GM19240 (cell line): ENCODE measurements at regions not wholly inside any gene's neighbourhood (a gene's known extent, or its start where the extent isn't known, plus 50 kb on each side); places are given as distances from the start of the nearest gene placed in this dataset.
"Not testable (repeated sequence)": the region's sequence is repeated elsewhere in the genome, so short reads cannot be mapped to it uniquely, and the experiment has no call there.

Source experiments
- DNase-seq: peaks from one replicate; pipeline ENCODE4 v3.0.0; 2011; ENCODE audit warnings: low spot score; ENCODE audit not compliant: insufficient read length

- DNase-seq = no peak
Measured at GRCh38 chr6:56839533-56840183, 115.2 kb upstream of the BEND6 start.

DNA sequence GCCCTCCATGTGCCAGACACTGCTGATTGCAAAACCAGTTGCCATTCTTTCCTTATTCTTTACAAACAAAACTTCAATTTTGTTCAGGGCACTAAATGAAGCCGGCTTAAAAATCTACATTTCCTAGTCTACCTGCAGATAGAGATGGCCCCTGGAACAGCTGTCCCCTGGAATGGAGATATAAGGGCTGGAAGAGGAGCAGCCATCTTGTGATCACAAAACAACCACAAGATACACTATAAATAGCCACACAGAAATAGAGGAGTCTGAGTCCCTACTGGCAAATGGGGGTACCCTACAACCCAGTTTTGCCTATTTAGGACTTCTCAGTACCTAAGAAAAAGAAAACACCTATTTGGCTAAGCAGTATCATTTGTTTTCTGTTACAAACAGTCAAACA is 115.9 kb upstream of the BEND6 start:
- DNase-seq = no peak

DNA sequence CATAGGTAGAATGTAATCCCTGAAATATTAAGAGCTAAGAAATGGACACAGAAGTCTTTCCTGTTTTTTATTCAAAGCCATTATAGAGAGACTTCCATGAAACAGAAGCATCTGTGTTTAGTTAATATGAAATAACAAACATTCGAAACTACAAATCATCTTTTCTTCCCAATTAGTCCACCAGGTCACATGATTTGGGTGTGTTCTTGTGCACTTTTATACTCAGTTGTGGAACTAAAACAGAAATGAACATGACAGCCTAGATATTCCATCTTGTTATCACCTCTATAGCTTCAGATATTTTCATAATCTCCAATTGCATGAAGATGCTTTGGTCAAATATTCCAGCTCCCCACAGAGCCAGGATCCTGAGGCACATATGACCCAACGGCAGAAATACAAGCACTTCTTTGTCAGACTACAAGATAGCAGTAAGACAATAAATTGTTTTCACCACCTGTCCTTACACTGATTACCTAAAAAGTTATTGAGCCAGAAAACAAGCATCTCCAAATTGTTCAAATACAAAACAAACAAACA is 116.8 kb upstream of the BEND6 start:
- DNase-seq = no peak

DNA sequence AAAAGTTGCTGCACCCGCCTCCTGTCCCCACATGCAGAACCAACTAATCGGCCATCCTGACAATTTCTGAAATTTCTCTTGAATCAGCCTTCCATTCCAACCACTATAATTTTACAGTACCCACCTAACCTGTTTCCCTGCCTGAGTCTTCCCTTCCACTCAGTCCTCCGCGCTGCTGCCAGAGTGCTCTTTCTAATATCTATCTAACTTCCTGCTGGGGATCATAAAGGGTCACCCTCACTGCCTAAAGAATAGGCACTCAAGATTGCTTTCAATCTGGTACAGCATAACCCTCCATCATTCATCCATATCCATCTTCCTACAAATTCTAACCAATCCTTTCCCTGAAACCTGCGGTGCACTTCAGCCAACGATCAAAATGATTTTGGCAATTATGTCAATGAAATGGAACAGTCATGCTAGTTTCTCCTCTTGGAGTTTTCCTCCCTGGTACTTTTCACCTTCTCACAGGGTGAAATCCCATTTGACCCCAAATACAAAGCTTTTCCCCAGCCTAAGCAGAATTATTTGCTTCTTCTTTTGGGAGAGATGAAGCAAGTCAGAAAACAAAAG is 117.5 kb upstream of the BEND6 start:
- DNase-seq = no peak

DNA sequence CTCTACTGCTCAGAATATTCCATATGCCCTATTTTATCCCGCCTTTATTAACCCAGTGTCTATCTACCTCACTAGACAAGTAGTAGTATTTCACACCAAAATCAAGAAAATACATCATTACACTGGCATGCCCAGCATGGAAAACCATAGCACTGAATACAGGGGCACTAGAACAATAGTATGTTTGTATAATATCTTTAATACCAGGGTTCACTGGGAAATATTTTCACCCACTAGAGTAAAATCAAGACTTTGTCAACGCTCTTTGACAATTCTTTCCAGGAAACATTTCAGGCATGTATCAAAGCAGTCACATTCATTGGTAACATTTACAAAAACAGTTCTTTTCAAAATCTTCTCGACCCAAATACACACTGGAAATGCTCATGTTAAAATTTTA is 119.3 kb upstream of the BEND6 start:
- no peak for DNase-seq

GRCh38 chr6:56833873-56834272 is 121.0 kb upstream of the BEND6 start:
- no peak for DNase-seq

GRCh38 chr6:56833127-56833791 is 121.6 kb upstream of the BEND6 start:
- no peak for DNase-seq

DNA sequence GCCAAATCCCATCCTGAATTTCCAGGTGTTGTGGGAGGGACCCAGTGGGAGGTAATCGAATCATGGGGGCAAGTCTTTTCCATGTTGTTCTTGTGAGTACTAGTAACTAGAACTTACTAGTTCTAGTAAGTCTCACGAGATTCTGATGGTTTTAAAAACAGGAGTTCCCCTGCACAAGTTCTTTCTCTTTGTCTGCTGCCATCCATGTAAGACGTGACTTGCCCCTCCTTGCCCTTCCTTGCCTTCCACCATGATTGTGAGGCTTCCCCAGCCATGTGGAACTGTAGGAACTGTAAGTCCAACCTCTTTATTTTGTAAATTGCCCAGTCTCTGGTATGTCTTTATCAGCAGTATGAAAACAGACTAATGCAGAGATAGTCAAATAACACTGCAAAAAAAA is 122.7 kb upstream of the BEND6 start:
- no peak for DNase-seq

DNA sequence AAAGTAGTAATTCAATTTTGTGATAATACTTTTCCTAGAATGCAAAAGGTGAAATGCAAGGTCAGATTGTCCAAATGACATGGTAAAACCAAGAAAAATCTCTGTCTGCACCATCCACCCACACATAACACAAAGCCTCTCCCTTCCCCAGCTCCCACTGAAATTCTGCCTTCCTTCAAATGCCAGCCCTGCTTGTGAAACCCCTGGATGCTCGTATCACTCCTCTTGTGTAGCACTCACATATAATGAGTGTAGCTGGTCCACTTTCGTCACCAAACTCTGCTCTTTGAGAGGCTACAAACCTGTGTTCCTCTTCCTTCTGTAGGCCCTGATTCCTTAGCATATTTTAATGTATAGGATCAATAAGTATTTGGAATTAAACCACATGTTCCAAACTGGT is 123.6 kb upstream of the BEND6 start:
- no peak for DNase-seq

GRCh38 chr6:56827908-56828649 is 126.8 kb upstream of the BEND6 start:
- no peak for DNase-seq

DNA sequence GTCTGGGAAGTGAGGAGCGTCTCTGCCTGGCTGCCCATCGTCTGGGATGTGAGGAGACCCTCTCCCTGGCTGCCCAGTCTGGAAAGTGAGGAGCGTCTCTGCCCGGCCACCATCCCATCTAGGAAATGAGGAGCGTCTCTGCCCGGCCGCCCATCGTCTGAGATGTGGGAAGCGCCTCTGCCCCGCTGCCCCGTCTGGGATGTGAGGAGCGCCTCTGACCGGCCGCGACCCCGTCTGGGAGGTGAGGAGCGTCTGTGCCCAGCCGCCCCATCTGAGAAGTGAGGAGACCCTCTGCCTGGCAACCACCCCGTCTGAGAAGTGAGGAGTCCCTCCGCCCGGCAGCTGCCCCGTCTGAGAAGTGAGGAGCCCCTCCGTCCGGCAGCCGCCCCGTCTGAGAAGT is 130.5 kb upstream of the BEND6 start:
- not testable (repeated sequence) for DNase-seq

DNA sequence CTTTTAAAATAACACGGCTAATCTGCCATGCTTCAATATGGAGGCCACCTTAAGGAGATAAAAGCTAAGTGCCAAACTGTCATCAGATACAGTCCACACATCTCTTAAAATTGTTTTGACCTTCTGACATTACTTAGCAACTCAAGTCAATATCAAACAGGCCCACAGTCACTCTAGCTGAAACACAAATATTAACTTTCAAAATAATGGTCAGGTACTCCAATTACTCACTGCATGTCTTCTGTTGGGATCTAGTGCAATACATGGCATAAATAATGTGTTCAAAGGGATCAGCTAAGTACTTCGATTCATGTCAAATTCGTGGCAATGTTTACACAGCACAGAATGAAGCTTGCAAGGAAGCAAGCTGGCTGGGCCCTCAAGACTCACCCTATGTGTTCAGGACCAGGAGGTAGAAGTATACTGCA is 133.9 kb upstream of the BEND6 start:
- DNase-seq = no peak

- DNase-seq = no peak
Measured at GRCh38 chr6:56820060-56820459, 134.8 kb upstream of the BEND6 start.

DNA sequence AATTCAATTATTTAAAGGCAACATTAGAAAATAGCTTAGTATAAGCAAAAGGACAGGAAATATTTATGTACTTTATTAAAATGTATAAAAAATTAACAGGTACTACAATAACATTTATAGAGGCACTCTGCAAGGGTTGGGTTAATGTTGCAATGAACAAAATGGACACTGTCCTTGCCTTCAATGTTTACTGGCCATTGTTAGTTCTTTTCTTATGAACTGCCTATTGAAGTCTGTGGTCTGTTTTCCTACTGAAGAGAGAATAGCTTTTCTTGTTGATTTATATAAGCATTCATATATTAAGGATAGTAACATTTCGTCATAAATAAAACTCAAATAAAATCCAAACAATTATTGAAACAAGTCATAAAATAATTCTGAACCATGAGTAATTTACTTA is 135.3 kb upstream of the BEND6 start:
- DNase-seq = no peak

- DNase-seq = no peak
Measured at GRCh38 chr6:56816370-56816769, 138.5 kb upstream of the BEND6 start.

DNA sequence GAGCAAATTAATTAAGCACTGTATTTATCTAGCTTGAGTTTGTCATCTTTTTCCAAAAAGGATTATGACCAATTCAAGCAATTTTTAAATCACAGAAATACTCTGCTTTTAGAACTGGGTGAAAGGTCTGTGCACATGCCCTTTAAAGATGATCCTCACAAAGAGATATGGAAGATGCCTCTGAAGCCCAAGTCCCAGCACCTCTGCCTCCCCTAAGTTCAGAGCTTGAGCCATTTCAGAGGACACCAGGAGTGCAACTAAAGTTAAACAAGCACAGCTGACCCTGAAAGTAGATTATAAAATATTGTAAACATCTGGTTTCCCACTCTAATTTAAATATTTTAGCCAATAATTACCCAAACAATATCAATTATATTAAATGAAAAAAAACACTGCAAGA is 139.5 kb upstream of the BEND6 start:
- DNase-seq = no peak

- no peak for DNase-seq
Measured at GRCh38 chr6:56814802-56815201, 140.1 kb upstream of the BEND6 start.

DNA sequence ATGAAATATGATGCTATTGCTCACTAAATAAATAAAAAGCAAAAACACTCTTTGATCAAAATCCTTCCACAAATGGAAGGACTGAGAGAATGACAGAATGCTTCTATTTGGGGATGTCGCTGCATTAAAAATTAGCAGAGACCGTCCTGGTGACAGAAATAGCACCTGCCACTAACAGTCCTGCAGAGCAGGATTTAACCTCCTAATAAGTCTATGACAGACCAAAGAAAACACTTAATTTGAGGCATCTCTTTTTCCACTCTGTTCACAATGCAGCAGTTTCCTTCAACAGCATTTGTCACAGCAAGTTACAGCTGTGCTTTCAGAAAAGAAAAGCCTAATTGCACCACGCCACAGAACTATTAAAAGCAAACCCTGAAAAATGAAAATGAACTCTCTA is 140.6 kb upstream of the BEND6 start:
- no peak for DNase-seq

DNA sequence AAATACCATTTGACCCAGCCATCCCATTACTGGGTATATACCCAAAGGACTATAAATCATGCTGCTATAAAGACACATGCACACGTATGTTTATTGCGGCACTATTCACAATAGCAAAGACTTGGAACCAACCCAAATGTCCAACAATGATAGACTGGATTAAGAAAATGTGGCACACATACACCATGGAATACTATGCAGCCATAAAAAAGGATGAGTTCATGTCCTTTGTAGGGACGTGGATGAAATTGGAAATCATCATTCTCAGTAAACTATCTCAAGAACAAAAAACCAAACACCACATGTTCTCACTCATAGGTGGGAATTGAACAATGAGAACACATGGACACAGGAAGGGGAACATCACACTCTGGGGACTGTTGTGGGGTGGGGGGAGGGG is 142.1 kb upstream of the BEND6 start:
- not testable (repeated sequence) for DNase-seq

- DNase-seq = no peak
Measured at GRCh38 chr6:56808871-56809359, 146.0 kb upstream of the BEND6 start.

DNA sequence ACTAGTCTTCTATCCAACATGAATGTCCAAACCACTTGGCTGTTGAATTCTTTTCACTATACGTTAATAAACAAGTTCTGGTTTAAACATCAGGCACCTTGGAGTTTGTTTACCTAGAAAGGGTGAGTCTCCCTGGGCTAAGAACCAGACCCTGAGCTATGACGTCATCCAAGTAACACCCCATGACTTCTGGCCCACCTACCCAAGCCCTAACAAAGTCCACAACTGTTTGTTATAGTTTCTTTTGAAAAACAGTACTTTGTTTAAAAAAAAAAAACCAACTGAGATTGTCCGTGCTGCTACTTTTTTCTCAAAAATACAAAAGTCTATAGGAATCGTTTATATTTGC is 146.9 kb upstream of the BEND6 start:
- DNase-seq = no peak
